Activated B cell treated with CpG ODN at 0.5 μM for 24 hours (primary cell): ENCODE measurements at regions not wholly inside any gene's neighbourhood (a gene's known extent, or its start where the extent isn't known, plus 50 kb on each side); places are given as distances from the start of the nearest gene placed in this dataset.

Experiments
- ATAC-seq: fragments of 200-7000 bp; cut with Tn5 transposase; one replicate; pipeline ENCODE4 v1.10.0; 2021; ENCODE audit warnings: low read depth, mild to moderate bottlenecking, moderate library complexity
- CTCF ChIA-PET: fragments of 350-600 bp; sonication (Branson Sonifier 250); formaldehyde crosslinking; loops from one replicate; lab custom pipeline; 2021; ENCODE audit warnings: antibody characterized with exemption; lab: Charles Lee
- POLR2A ChIA-PET: fragments of 350-600 bp; sonication (Branson Sonifier 250); formaldehyde crosslinking; loops from one replicate; lab custom pipeline; 2021; ENCODE audit warnings: antibody characterized with exemption; lab: Charles Lee
- DNase-seq: peaks from one replicate; pipeline ENCODE4 v3.0.0; 2022
- H3K27ac Mint-ChIP-seq: one replicate; pipeline ENCODE4 v1.8.0; 2020; ENCODE audit warnings: mixed read lengths
- H3K27me3 Mint-ChIP-seq: one replicate; pipeline ENCODE4 v1.8.0; 2021; ENCODE audit warnings: mixed read lengths
- H3K36me3 Mint-ChIP-seq: one replicate; pipeline ENCODE4 v1.8.0; 2021; ENCODE audit warnings: low read depth, mixed read lengths
- H3K4me1 Mint-ChIP-seq: one replicate; pipeline ENCODE4 v1.8.0; 2021; ENCODE audit warnings: mixed read lengths
- H3K4me3 Mint-ChIP-seq: one replicate; pipeline ENCODE4 v1.8.0; 2020; ENCODE audit warnings: mild to moderate bottlenecking, mixed read lengths
- H3K9me3 Mint-ChIP-seq: one replicate; pipeline ENCODE4 v1.8.0; 2020; ENCODE audit warnings: mixed read lengths
- intact Hi-C: fragments of 100-400 bp; cut with micrococcal nuclease; formaldehyde crosslinking; loops from one replicate; pipeline ENCODE4 v1.15.1; 2024
- TF ChIP-seq, protein P1 (sequence below): fragments of 200-600 bp; IDR thresholded peaks from one replicate; pipeline ENCODE4 v1.8.0; 2022; ENCODE audit warnings: antibody characterized with exemption, mild to moderate bottlenecking

DNA sequence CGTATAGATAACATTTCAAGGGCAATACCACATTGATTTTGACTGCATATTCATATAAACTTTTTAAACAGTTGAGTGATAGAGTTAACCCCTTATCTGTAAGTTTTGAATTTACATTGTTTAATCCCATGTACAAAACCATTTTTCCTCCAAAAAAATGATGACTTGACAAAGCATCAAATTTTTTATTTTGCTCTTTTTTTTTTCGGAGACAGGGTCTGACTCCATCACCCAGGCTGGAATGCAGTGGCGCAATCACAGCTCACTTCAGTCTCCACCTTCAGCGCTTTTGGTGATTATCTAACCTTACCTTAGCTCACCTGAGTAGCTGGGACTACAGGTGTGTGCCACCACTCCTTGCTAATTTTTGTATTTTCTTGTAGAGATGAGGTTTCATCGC is 1670.1 kb upstream of the CDH9 start:
- ChIA-PET CTCF (no interaction called here), POLR2A (no interaction called here)
- Mint-ChIP-seq H3K4me3 (no peak overlapping the region), H3K4me1 (no peaks in the 10 kb centered on the region), H3K9me3 (peaks cover 7% of the 10 kb centered on the region), H3K36me3 (no peaks in the 10 kb centered on the region), H3K27me3 (no peaks in the 10 kb centered on the region), H3K27ac (no peak overlapping the region)
- TF ChIP-seq, protein P1, sequence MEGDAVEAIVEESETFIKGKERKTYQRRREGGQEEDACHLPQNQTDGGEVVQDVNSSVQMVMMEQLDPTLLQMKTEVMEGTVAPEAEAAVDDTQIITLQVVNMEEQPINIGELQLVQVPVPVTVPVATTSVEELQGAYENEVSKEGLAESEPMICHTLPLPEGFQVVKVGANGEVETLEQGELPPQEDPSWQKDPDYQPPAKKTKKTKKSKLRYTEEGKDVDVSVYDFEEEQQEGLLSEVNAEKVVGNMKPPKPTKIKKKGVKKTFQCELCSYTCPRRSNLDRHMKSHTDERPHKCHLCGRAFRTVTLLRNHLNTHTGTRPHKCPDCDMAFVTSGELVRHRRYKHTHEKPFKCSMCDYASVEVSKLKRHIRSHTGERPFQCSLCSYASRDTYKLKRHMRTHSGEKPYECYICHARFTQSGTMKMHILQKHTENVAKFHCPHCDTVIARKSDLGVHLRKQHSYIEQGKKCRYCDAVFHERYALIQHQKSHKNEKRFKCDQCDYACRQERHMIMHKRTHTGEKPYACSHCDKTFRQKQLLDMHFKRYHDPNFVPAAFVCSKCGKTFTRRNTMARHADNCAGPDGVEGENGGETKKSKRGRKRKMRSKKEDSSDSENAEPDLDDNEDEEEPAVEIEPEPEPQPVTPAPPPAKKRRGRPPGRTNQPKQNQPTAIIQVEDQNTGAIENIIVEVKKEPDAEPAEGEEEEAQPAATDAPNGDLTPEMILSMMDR = no peak
- no peak for DNase-seq
- intact Hi-C loops = no loop called here
- no peak for ATAC-seq

DNA sequence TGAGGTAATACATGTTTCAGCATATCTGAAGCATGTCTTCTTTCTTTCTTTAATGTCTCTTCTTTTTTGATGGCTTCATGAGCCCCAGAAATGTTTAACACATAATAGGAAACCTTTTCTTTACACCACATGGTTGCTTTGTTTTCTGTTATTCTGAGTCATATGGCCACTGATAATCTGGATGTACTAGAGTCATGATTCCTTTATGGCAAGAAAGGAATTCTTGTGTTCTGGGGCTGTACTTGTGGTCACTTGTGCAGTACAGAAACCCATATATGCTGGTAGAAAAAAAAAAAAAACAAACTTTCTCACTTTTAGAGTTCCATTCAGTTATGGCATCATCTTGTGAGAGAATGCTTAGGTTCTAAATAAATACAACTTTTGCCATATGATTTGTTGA is 1669.3 kb upstream of the CDH9 start:
- H3K27ac Mint-ChIP-seq = no peak overlapping the region
- ChIA-PET CTCF (no interaction called here), POLR2A (no interaction called here)
- no peak for ATAC-seq
- H3K9me3 Mint-ChIP-seq = peaks cover 7% of the 10 kb centered on the region
- H3K4me1 Mint-ChIP-seq = no peaks in the 10 kb centered on the region
- DNase-seq = no peak
- H3K4me3 Mint-ChIP-seq = no peak overlapping the region
- no peaks in the 10 kb centered on the region for H3K36me3 Mint-ChIP-seq
- TF ChIP-seq, protein P1 = no peak
- intact Hi-C loops = no loop called here
- H3K27me3 Mint-ChIP-seq = no peaks in the 10 kb centered on the region

DNA sequence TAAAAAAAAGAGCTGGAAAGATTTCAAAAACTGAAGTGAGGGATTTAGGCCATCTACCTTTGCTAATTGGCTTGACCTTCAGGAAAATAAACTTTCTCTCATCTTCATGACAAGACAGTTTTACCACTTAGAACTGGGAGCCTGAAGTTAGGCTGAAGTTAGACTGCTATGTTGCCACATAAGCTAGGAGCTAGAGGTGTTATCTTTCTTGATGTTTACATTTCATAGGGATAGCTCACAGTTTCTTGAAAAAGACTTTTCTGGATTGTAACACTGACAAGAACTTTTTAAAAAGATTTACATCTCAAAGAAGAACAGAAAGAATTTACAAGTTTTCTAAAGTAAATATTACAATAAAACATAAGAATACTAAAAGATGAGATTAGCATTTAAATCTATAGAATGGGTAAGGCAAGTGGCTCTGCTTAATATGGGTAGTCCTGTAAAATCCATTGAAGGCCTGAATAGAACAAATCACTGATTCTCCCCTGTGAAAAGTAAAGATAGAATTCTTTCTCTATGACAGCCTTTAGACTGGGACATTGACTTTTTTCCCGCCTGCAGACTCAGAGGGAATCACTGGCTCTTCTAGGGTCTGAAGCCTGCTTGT is 1665.4 kb upstream of the CDH9 start:
- ATAC-seq (no peak), DNase-seq (no peak)
- no peaks in the 10 kb centered on the region for H3K27me3 Mint-ChIP-seq
- H3K4me3 Mint-ChIP-seq = no peak overlapping the region
- no peak overlapping the region for H3K27ac Mint-ChIP-seq
- no peaks in the 10 kb centered on the region for H3K36me3 Mint-ChIP-seq
- ChIA-PET CTCF (no interaction called here), POLR2A (no interaction called here)
- no peaks in the 10 kb centered on the region for H3K4me1 Mint-ChIP-seq
- intact Hi-C loops = no loop called here
- TF ChIP-seq, protein P1 = no peak
- H3K9me3 Mint-ChIP-seq = peaks cover 13% of the 10 kb centered on the region

DNA sequence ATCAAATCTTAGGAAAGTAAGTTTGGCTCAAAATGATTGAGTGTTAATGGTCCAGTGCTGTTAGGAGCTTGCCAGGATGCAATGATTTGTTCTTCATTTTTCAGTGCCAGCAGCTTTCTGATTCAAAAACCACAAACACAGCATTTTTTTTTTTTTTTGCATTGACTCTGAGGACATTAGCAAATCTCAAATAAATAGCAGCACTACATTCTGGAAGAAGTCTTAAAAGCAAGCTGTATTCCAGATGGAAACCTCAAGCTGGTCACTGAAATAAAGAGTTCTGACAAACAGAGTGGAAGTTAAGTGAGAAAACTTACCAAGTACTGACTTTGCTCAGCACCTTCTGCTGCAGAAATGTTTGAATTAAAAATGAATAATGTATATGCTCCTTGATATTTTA is 1653.1 kb upstream of the CDH9 start:
- ChIA-PET POLR2A (no interaction called here), CTCF (no interaction called here)
- Mint-ChIP-seq H3K27ac (no peak overlapping the region), H3K4me1 (no peaks in the 10 kb centered on the region), H3K4me3 (no peak overlapping the region), H3K36me3 (no peaks in the 10 kb centered on the region), H3K9me3 (no peaks in the 10 kb centered on the region), H3K27me3 (no peaks in the 10 kb centered on the region)
- TF ChIP-seq, protein P1 = no peak
- no peak for DNase-seq
- intact Hi-C loops = no loop called here
- ATAC-seq = no peak

DNA sequence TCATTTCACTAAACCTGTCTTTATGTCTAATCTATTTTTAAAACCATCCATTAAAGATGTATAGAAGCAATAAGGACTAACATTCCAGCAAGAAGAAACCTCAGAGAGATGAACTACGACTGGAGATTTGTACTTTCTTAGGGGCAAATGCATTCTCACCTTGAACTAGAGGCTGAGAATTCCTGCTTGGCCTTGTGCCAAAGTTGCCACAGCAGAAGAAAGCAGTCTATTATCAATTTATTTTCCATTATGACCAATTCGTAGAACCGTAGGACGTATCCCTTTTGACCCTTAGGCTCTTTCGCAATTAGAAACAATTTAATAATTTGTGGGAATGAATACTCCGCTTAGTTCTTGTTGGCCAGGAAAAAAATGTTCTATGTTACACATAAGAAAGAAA is 1647.4 kb upstream of the CDH9 start:
- Mint-ChIP-seq H3K4me3 (no peak overlapping the region), H3K27ac (no peak overlapping the region), H3K36me3 (no peaks in the 10 kb centered on the region), H3K27me3 (no peaks in the 10 kb centered on the region), H3K4me1 (no peaks in the 10 kb centered on the region), H3K9me3 (no peaks in the 10 kb centered on the region)
- ChIA-PET CTCF (no interaction called here), POLR2A (no interaction called here)
- DNase-seq = no peak
- ATAC-seq = no peak
- intact Hi-C loops = no loop called here
- TF ChIP-seq, protein P1 = no peak
